Neural progenitor cell (in vitro differentiated cells): ENCODE measurements at regions not wholly inside any gene's neighbourhood (a gene's known extent, or its start where the extent isn't known, plus 50 kb on each side); places are given as distances from the start of the nearest gene placed in this dataset.

Source experiments
- CTCF ChIP-seq: fragments of 200-600 bp; sonication (generic); IDR thresholded peaks from 2 replicates; pipeline ENCODE4 v1.5.1; 2017; ENCODE audit warnings: antibody characterized with exemption, mild to moderate bottlenecking
- EZH2 ChIP-seq: fragments of 200-600 bp; sonication (generic); IDR thresholded peaks from 2 replicates; pipeline ENCODE4 v1.6.1; 2017; ENCODE audit warnings: antibody characterized with exemption, mild to moderate bottlenecking, moderate library complexity
- EZH2phosphoT487 ChIP-seq: fragments of 200-600 bp; sonication (generic); IDR thresholded peaks from 2 replicates; pipeline ENCODE4 v1.6.1; 2017; ENCODE audit warnings: antibody characterized with exemption

GRCh38 chr12:74229671-74230070 lies 308.0 kb upstream of the ATXN7L3B start:
- TF ChIP-seq CTCF (no peak), EZH2phosphoT487 (no peak), EZH2 (no peak)
